HG02970 (cell line): ENCODE measurements at regions not wholly inside any gene's neighbourhood (a gene's known extent, or its start where the extent isn't known, plus 50 kb on each side); places are given as distances from the start of the nearest gene placed in this dataset.

Source experiments
- ATAC-seq: cut with Tn5 transposase; IDR thresholded peaks from one replicate; pipeline ENCODE4 v1.9.1; 2021; ENCODE audit warnings: mild to moderate bottlenecking, moderate library complexity, moderate number of reproducible peaks; ENCODE audit not compliant: unreplicated experiment, low FRiP score

GRCh38 chr15:81548365-81549130 is 174.5 kb upstream of the TMC3 start:
- no peak for ATAC-seq

- ATAC-seq: no peak
Measured at GRCh38 chr15:81547521-81548132, 173.6 kb upstream of the TMC3 start.

DNA sequence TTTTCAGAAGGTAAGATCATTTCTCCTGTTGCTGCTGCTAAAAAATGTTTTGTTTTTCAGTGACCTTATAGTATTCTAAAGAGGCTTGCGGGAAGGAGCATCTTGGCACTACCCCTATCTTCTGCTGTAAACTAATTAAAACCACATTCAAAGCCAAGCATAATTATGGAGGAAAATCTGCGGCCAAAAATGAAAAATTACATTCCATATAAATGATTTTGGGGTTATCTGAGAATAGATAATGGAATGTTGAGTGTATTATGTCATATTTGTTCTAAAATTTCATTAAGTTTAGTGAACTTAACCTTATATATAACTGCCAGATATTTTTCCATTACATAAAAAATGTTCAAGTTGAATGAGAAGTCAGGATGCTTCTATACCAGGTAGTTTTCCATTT is 170.4 kb upstream of the TMC3 start:
- ATAC-seq: no peak

DNA sequence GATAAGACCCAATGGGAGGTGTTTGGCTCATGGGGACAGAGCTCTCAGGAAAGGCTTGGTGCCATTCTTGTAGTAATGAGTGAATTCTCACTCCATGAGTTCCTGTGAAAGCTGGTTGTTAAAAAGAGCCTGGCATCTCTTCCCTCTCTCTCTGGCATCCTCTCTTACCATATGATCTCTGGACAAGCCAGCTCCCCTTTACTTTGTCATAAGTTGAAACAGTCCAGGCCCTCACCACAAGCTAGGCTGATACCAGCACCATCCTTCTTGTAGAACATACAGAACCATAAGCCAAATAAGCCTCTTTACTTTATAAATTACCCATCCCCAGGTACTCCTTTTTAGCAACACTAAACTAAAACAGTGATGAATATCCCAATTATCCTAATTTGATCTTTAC is 166.9 kb upstream of the TMC3 start:
- no peak for ATAC-seq

- ATAC-seq: no peak
Measured at GRCh38 chr15:81536356-81536755, 162.3 kb upstream of the TMC3 start.

DNA sequence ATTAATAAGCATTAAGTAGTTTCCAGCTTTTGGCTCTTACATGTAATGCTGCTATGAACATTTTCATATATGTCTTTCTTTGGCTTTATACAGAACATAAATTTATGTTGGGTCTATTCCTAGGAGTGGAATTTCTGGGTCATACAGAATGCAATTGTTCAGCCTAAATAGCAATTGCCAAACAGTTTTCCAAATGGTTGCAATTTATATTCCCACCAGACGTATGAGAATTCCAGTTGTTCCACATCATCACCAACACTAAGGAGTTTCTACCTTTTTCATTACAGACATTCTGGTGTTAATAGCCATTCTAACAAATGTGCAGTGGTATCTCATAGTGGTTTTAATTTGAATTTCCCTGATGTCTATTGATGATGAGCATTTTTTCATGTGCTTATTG is 160.1 kb upstream of the TMC3 start:
- no peak for ATAC-seq

DNA sequence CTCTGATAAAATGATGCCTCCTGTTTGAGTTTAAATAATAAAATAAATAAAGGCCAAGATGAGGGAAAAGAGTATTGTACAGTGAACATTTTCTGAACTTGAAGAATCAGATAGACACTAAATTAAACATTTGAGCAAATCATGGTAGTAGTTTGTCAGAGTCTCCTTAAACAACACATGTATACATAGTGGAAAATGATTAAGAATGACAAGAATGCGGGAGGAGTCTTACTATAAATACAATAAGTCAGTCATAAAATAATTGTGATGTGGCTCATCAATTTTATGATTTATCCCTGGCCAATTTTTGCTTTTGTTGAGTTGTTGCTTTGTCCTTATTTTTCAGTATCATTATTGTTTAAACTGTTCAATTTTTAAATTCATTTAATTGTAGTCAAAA is 158.0 kb upstream of the TMC3 start:
- ATAC-seq: no peak

GRCh38 chr15:81531109-81531592 is 157.1 kb upstream of the TMC3 start:
- no peak for ATAC-seq

GRCh38 chr15:81530271-81530691 is 156.3 kb upstream of the TMC3 start:
- ATAC-seq: no peak

DNA sequence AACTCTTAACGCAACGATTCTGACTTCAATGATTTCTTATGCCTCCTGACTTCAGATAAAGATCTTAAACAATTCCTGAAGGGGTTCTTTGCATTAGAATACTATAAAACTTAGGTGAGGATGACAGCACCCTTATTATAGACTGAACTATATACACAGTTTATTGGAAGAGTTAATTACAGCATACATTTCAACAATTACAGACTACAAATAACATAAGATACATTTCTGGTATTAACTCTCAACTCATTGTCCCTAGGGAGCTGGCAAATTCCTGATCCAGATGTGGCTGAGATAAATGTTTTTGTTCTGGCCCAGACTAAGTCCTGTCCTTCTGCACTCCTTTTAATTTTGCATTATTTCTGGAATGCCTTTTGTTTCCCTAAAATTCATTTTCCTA is 155.5 kb upstream of the TMC3 start:
- ATAC-seq: no peak

DNA sequence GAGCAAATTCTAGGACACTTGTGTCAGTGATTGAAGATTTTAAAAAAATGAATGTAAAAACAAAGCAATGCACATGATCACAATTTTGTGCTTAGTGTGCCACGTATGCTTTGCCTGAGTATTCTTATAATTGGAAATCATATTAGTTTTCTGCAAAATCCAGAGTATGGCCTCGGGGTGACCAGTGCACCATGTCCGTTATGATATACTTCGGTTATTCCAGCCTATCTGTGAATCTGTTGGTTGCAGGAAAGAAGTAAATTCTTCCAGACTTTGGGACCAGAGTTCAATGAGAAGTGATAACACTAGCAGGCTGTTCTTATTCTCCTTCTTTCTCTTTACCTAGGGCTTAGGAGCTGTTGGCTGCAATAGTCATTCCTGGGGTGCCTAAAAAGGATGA is 152.0 kb upstream of the TMC3 start:
- ATAC-seq: no peak

- no peak for ATAC-seq
Measured at GRCh38 chr15:81524496-81524895, 150.5 kb upstream of the TMC3 start.

- ATAC-seq: no peak
Measured at GRCh38 chr15:81523867-81524266, 149.9 kb upstream of the TMC3 start.

DNA sequence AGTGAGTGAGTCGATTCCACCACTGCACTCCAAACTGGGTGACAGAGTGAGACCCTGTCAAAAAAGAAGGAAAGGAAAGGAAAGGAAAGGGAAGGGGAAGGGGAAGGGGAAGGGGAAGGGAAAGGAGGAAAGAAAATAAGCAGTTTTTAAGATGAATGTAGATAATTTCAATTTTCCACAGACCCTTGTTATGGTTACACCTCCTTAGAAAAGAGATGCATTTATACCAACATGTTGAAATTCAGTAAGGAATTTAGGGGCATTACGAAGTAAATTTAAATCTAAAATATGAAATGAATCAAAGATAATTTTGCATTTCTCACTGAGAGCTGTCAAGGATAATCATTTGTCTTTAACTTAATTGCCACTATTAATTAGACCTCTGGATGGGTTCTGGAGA is 146.5 kb upstream of the TMC3 start:
- ATAC-seq: no peak

- ATAC-seq: no peak
Measured at GRCh38 chr15:81516461-81516860, 142.4 kb upstream of the TMC3 start.

DNA sequence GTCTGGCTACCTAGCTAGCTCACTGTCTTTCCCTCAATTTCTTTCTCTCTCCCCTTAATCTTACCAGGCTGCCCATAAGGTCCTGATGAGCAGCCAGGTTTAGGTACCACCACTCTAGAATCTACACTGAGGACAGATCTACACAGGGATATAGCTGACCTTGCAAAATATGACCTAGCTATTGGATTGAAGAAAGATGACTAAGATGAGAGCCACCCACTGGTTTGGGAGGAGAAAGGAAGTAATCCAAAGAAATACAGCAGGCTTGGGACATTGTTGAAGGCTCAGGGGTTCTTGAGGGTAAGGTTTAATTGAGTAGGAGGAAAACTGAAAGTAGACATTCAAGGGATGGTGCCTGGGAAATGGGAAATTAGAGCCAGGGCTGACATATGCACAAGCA is 142.0 kb upstream of the TMC3 start:
- ATAC-seq: no peak

DNA sequence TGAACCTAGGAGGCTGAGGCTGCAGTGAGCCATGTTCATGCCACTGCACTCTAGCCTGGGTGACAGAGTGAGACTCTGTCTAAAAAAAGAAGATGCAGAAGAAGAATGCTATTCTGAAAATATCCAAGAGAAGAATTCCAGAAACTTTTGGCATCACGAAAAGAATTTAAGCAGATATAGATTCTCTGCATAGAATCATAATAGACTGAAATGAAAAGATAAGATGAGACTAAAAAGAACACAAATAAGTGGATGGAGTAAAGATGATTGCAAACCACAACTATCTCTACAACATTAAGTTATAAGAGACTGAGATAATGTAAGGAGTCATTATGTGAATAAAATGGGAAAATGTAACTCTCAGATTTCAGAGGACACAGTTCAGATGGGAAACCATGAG is 140.7 kb upstream of the TMC3 start:
- ATAC-seq: no peak

GRCh38 chr15:81511138-81511537 is 137.1 kb upstream of the TMC3 start:
- no peak for ATAC-seq

GRCh38 chr15:81507831-81508230 is 133.8 kb upstream of the TMC3 start:
- ATAC-seq: no peak

- no peak for ATAC-seq
Measured at GRCh38 chr15:81506936-81507335, 132.9 kb upstream of the TMC3 start.

DNA sequence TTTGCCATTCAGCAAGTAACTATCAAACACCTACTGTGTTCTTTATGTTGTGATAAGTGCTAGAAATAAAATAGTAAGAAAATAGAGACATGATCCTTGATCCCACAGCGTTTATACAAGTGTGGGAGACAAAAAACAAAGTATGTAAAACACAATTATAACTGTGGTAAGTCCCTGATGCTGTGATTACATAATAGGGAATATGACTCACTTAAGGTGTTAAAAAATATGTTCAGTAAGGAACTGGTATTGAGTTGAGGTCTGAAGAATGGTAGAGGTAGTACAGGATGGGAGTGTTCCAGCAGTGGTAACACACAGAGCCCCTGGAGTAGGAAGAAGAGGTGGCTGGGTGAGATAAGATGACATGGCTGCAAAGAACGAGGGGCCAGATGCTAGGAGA is 132.1 kb upstream of the TMC3 start:
- ATAC-seq: no peak
